NOMO-1 treated with DMSO at 0.1 percent for 48 hours (cell line): ENCODE measurements at regions not wholly inside any gene's neighbourhood (a gene's known extent, or its start where the extent isn't known, plus 50 kb on each side); places are given as distances from the start of the nearest gene placed in this dataset.
"Not testable (repeated sequence)": the region's sequence is repeated elsewhere in the genome, so short reads cannot be mapped to it uniquely, and the experiment has no call there.

ENCODE experiments used
- DNase-seq: peaks from one replicate; lab custom pipeline; 2025; ENCODE audit not compliant: unreplicated experiment; lab: John Stamatoyannopoulos, UW

- DNase-seq: no peak
Measured at GRCh38 chr9:3660936-3661335, 135.1 kb upstream of the RFX3 start.

GRCh38 chr9:3659647-3660046 lies 133.8 kb upstream of the RFX3 start:
- no peak for DNase-seq

GRCh38 chr9:3658964-3659363 lies 133.2 kb upstream of the RFX3 start:
- DNase-seq: no peak

GRCh38 chr9:3656224-3656623 lies 130.4 kb upstream of the RFX3 start:
- no peak for DNase-seq

GRCh38 chr9:3650994-3651622 lies 125.3 kb upstream of the RFX3 start:
- no peak for DNase-seq

- DNase-seq: no peak
Measured at GRCh38 chr9:3648722-3649246, 123.0 kb upstream of the RFX3 start.

- no peak for DNase-seq
Measured at GRCh38 chr9:3648266-3648665, 122.5 kb upstream of the RFX3 start.

- no peak for DNase-seq
Measured at GRCh38 chr9:3647652-3648051, 121.9 kb upstream of the RFX3 start.

- no peak for DNase-seq
Measured at GRCh38 chr9:3646226-3646625, 120.4 kb upstream of the RFX3 start.

- DNase-seq: not testable (repeated sequence)
Measured at GRCh38 chr9:3642075-3642474, 116.3 kb upstream of the RFX3 start.

GRCh38 chr9:3629495-3629894 lies 103.7 kb upstream of the RFX3 start:
- no peak for DNase-seq

- no peak for DNase-seq
Measured at GRCh38 chr9:3628239-3628638, 102.4 kb upstream of the RFX3 start.

GRCh38 chr9:3608011-3608410 lies 82.2 kb upstream of the RFX3 start:
- DNase-seq: peak; percentile 16

GRCh38 chr9:3600672-3601071 lies 74.9 kb upstream of the RFX3 start:
- no peak for DNase-seq

GRCh38 chr9:3597792-3598191 lies 72.0 kb upstream of the RFX3 start:
- no peak for DNase-seq

- no peak for DNase-seq
Measured at GRCh38 chr9:3586066-3586465, 60.3 kb upstream of the RFX3 start.

- peak; percentile 1 for DNase-seq
Measured at GRCh38 chr9:3585606-3586005, 59.8 kb upstream of the RFX3 start.

- no peak for DNase-seq
Measured at GRCh38 chr9:3578786-3579185, 53.0 kb upstream of the RFX3 start.

- peak; percentile 87 for DNase-seq
Measured at GRCh38 chr9:3576328-3576727, 50.5 kb upstream of the RFX3 start.

GRCh38 chr9:3575821-3576220 lies 50.0 kb upstream of the RFX3 start:
- DNase-seq: no peak
